ENCODE measurements at regions not wholly inside any gene's neighbourhood (a gene's known extent, or its start where the extent isn't known, plus 50 kb on each side); places are given as distances from the start of the nearest gene placed in this dataset.

GRCh38 chr13:106390367-106390766 lies 145.1 kb downstream of the EFNB2 start:
- Histone ChIP-seq H3K4me1 (no peaks in the 10 kb centered on the region), H3K27ac (no peak overlapping the region), H3K27me3 (no peaks in the 10 kb centered on the region), H3K36me3 (no peaks in the 10 kb centered on the region), H3K9me3 (no peaks in the 10 kb centered on the region), H3K4me3 (replicated peaks in 1 of 3) (no peak overlapping the region)
- intact Hi-C loops (cut with DNase I), result no loop called here
- TF ChIP-seq POLR2A (IDR thresholded peaks at IDR 0.05), result no peak
- TF ChIP-seq CTCF (IDR thresholded peaks at IDR 0.05), result no peak
- WGBS, 2 donors, result 71 to 74% methylated on average over 1 of the region's 1 CpG
- no peak for DNase-seq

GRCh38 chr13:106385654-106386053 lies 149.8 kb downstream of the EFNB2 start:
- no peak for DNase-seq
- 93 to 97% methylated on average over 6 of the region's 6 CpGs for whole genome bisulfite sequencing, 2 donors

GRCh38 chr13:106384516-106384915 lies 150.9 kb downstream of the EFNB2 start:
- Histone ChIP-seq H3K36me3 (no peaks in the 10 kb centered on the region), H3K9me3 (no peaks in the 10 kb centered on the region), H3K27me3 (no peaks in the 10 kb centered on the region), H3K27ac (no peak overlapping the region), H3K4me1 (no peaks in the 10 kb centered on the region), H3K4me3 (replicated peaks in 1 of 3) (no peak overlapping the region)
- intact Hi-C loops (cut with DNase I), result no loop called here
- no peak for TF ChIP-seq CTCF (IDR thresholded peaks at IDR 0.05)
- TF ChIP-seq POLR2A (IDR thresholded peaks at IDR 0.05), result no peak
- WGBS, 2 donors, result 72 to 93% methylated on average over 4 of the region's 4 CpGs
- DNase-seq, result no peak

More at GRCh38 chr13:106385654-106386053, 149.8 kb downstream of the EFNB2 start:
- no peak overlapping the region for H3K27ac ChIP-seq
- TF ChIP-seq POLR2A (IDR thresholded peaks at IDR 0.05) (no peak), CTCF (IDR thresholded peaks at IDR 0.05) (no peak)
- H3K9me3 ChIP-seq, result no peaks in the 10 kb centered on the region
- H3K27me3 ChIP-seq, result no peaks in the 10 kb centered on the region
- no peaks in the 10 kb centered on the region for H3K4me1 ChIP-seq
- no peaks in the 10 kb centered on the region for H3K36me3 ChIP-seq
- no peak overlapping the region for H3K4me3 ChIP-seq (replicated peaks in 1 of 3)
- intact Hi-C loops (cut with DNase I), result no loop called here

GRCh38 chr13:106383791-106384190 lies 151.7 kb downstream of the EFNB2 start:
- Histone ChIP-seq H3K27me3 (no peaks in the 10 kb centered on the region), H3K4me1 (no peaks in the 10 kb centered on the region), H3K9me3 (no peaks in the 10 kb centered on the region), H3K4me3 (replicated peaks in 1 of 3) (no peak overlapping the region), H3K36me3 (no peaks in the 10 kb centered on the region), H3K27ac (no peak overlapping the region)
- DNase-seq, result no peak
- intact Hi-C loops (cut with DNase I), result no loop called here
- 97 to 100% methylated on average over 1 of the region's 1 CpG for WGBS, 2 donors
- TF ChIP-seq POLR2A (IDR thresholded peaks at IDR 0.05), result no peak
- no peak for TF ChIP-seq CTCF (IDR thresholded peaks at IDR 0.05)

GRCh38 chr13:106382534-106382933 lies 152.9 kb downstream of the EFNB2 start:
- TF ChIP-seq CTCF (IDR thresholded peaks at IDR 0.05), result no peak
- no peak for TF ChIP-seq POLR2A (IDR thresholded peaks at IDR 0.05)
- intact Hi-C loops (cut with DNase I), result no loop called here
- DNase-seq, result no peak
- H3K27ac ChIP-seq, result no peak overlapping the region
- no peak overlapping the region for H3K4me3 ChIP-seq (replicated peaks in 1 of 3)
- no peaks in the 10 kb centered on the region for H3K27me3 ChIP-seq
- no peaks in the 10 kb centered on the region for H3K4me1 ChIP-seq
- no peaks in the 10 kb centered on the region for H3K9me3 ChIP-seq
- WGBS, 2 donors, result 81 to 84% methylated on average over 5 of the region's 5 CpGs
- H3K36me3 ChIP-seq, result no peaks in the 10 kb centered on the region

All from thyroid gland (tissue), 4 donors.